CD4-positive, alpha-beta T cell treated with Interferon gamma for 1 hour (primary cell): ENCODE measurements at regions not wholly inside any gene's neighbourhood (a gene's known extent, or its start where the extent isn't known, plus 50 kb on each side); places are given as distances from the start of the nearest gene placed in this dataset.

Source experiments
- DNase-seq: peaks from one replicate; pipeline ENCODE4 v3.0.0-alpha.2; 2020

GRCh38 chr15:31782016-31782783 is 248.1 kb upstream of the CHRNA7 start:
- DNase-seq: no peak

GRCh38 chr15:31782951-31783350 is 247.4 kb upstream of the CHRNA7 start:
- DNase-seq: no peak

GRCh38 chr15:31786360-31786759 is 244.0 kb upstream of the CHRNA7 start:
- DNase-seq: no peak

- DNase-seq: no peak
These were observed 242.2 kb upstream of the CHRNA7 start for GRCh38 chr15:31788104-31788503.

GRCh38 chr15:31792611-31793199 is 237.6 kb upstream of the CHRNA7 start:
- DNase-seq: no peak

- no peak for DNase-seq
These were observed 231.0 kb upstream of the CHRNA7 start for GRCh38 chr15:31799319-31799714.

GRCh38 chr15:31799715-31800321 is 230.5 kb upstream of the CHRNA7 start:
- no peak for DNase-seq

- no peak for DNase-seq
These were observed 229.2 kb upstream of the CHRNA7 start for GRCh38 chr15:31801152-31801551.

- no peak for DNase-seq
These were observed 227.6 kb upstream of the CHRNA7 start for GRCh38 chr15:31802761-31803160.

GRCh38 chr15:31803388-31803884 is 226.9 kb upstream of the CHRNA7 start:
- DNase-seq: no peak

GRCh38 chr15:31805090-31805662 is 225.1 kb upstream of the CHRNA7 start:
- DNase-seq: no peak

- DNase-seq: no peak
These were observed 224.2 kb upstream of the CHRNA7 start for GRCh38 chr15:31806106-31806505.

- DNase-seq: no peak
These were observed 218.7 kb upstream of the CHRNA7 start for GRCh38 chr15:31811641-31812040.

GRCh38 chr15:31814082-31814481 is 216.2 kb upstream of the CHRNA7 start:
- no peak for DNase-seq

GRCh38 chr15:31815411-31816155 is 214.7 kb upstream of the CHRNA7 start:
- no peak for DNase-seq

- no peak for DNase-seq
These were observed 207.9 kb upstream of the CHRNA7 start for GRCh38 chr15:31822463-31822862.

- no peak for DNase-seq
These were observed 206.3 kb upstream of the CHRNA7 start for GRCh38 chr15:31824024-31824423.

- no peak for DNase-seq
These were observed 201.7 kb upstream of the CHRNA7 start for GRCh38 chr15:31828594-31828993.

GRCh38 chr15:31830591-31830990 is 199.7 kb upstream of the CHRNA7 start:
- DNase-seq: no peak

- no peak for DNase-seq
These were observed 198.7 kb upstream of the CHRNA7 start for GRCh38 chr15:31831596-31831995.

- no peak for DNase-seq
These were observed 195.7 kb upstream of the CHRNA7 start for GRCh38 chr15:31834654-31835053.

GRCh38 chr15:31839388-31839787 is 190.9 kb upstream of the CHRNA7 start:
- no peak for DNase-seq

- DNase-seq: no peak
These were observed 189.4 kb upstream of the CHRNA7 start for GRCh38 chr15:31840849-31841476.
